ENCODE measurements at regions not wholly inside any gene's neighbourhood (a gene's known extent, or its start where the extent isn't known, plus 50 kb on each side); places are given as distances from the start of the nearest gene placed in this dataset.

DNA sequence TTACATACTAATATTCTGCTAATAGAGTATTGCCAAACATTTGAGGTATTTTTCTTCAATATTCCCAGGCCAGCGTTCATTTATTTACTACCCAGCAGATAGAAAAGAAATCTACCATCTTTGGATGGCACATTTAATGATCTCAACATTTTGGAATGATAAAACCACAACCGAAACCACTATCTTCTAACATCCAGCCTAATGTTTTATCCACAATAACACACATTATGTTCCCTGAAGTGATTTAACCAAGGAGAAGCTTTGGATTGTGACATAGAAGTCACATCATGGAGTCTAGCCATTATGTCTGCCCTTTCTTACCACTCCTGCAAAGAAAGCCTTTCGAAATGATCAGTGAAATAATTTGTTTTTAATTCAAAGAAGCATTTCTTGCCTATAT is 497.1 kb upstream of the PLXNA2 start:
- no peak for TF ChIP-seq CTCF (IDR thresholded peaks at IDR 0.05)
- no peak for TF ChIP-seq POLR2A (IDR thresholded peaks at IDR 0.05; ENCODE audit: low read depth)
